PC-9 (cell line): ENCODE measurements at regions not wholly inside any gene's neighbourhood (a gene's known extent, or its start where the extent isn't known, plus 50 kb on each side); places are given as distances from the start of the nearest gene placed in this dataset.

Experiments used
- BruUV-seq: library from RNA; stranded (reverse); fragments of 400-500 nt; replicated peaks from 2 replicates; lab custom pipeline; 2021; lab: Mats Ljungman, UMichigan
- CTCF ChIA-PET: fragments of 300-600 bp; sonication (Branson Sonifier 250); formaldehyde crosslinking; loops from one replicate; lab custom pipeline; 2022; ENCODE audit warnings: antibody characterized with exemption; lab: Charles Lee
- POLR2A ChIA-PET: fragments of 300-600 bp; sonication (Branson Sonifier 250); formaldehyde crosslinking; loops from one replicate; lab custom pipeline; 2022; ENCODE audit warnings: antibody characterized with exemption; ENCODE audit not compliant: unreplicated experiment; lab: Charles Lee
- DNase-seq, 2 experiments: peaks; one replicate each; pipeline versions ENCODE4 v3.0.0 to v3.0.0-alpha.2; 2015 to 2022; ENCODE audit warnings: mixed read lengths in 1 of 2
- H2AFZ ChIP-seq: fragments of 200-600 bp; sonication (generic); 2 replicates; pipeline ENCODE4 v1.8.1; 2017; ENCODE audit warnings: antibody characterized with exemption
- H3F3A ChIP-seq: fragments of 200-600 bp; sonication (generic); 2 replicates; pipeline ENCODE4 v1.8.1; 2017; ENCODE audit warnings: antibody characterized with exemption, mild to moderate bottlenecking, low read depth; ENCODE audit not compliant: insufficient read depth
- H3K27ac ChIP-seq: fragments of 200-600 bp; sonication (generic); 2 replicates; pipeline ENCODE4 v1.6.1; 2016; ENCODE audit warnings: mixed run types
- H3K27me3 ChIP-seq: fragments of 200-600 bp; sonication (generic); 2 replicates; pipeline ENCODE4 v1.6.1; 2016; ENCODE audit warnings: low read depth, mixed run types; ENCODE audit not compliant: insufficient read depth
- H3K36me3 ChIP-seq: fragments of 200-600 bp; sonication (generic); 2 replicates; pipeline ENCODE4 v1.6.1; 2016; ENCODE audit warnings: low read depth, mixed run types
- H3K4me1 ChIP-seq: fragments of 200-600 bp; sonication (generic); replicated peaks from 2 replicates; pipeline ENCODE4 v1.6.1; 2016; ENCODE audit warnings: mixed run types; ENCODE audit not compliant: insufficient read depth
- H3K4me2 ChIP-seq: fragments of 200-600 bp; sonication (generic); 2 replicates; pipeline ENCODE4 v1.6.1; 2017; ENCODE audit warnings: mixed run types
- H3K4me3 ChIP-seq: fragments of 200-600 bp; sonication (generic); 2 replicates; pipeline ENCODE4 v1.6.1; 2016; ENCODE audit warnings: mixed run types
- H3K79me2 ChIP-seq: fragments of 200-600 bp; sonication (generic); 2 replicates; pipeline ENCODE4 v1.6.1; 2017; ENCODE audit warnings: low read depth, mixed run types
- H3K9me2 ChIP-seq: fragments of 200-600 bp; sonication (generic); 2 replicates; pipeline ENCODE4 v1.8.1; 2017; ENCODE audit warnings: mild to moderate bottlenecking; ENCODE audit not compliant: insufficient read depth
- H3K9me3 ChIP-seq: fragments of 200-600 bp; sonication (generic); 2 replicates; pipeline ENCODE4 v1.8.1; 2016; ENCODE audit warnings: low read depth; ENCODE audit not compliant: insufficient read depth
- H4K20me1 ChIP-seq: fragments of 200-600 bp; sonication (generic); 2 replicates; pipeline ENCODE4 v1.8.1; 2017; ENCODE audit not compliant: insufficient read depth
- CTCF ChIP-seq: fragments of 200-600 bp; sonication (generic); conservative IDR thresholded peaks from 2 replicates; pipeline ENCODE4 v1.6.1; 2017; ENCODE audit warnings: mixed run types, antibody characterized with exemption, mild to moderate bottlenecking, moderate library complexity
- EZH2 ChIP-seq: fragments of 200-600 bp; sonication (generic); IDR thresholded peaks from 2 replicates; pipeline ENCODE4 v1.8.0; 2017; ENCODE audit warnings: antibody characterized with exemption, low read depth
- intact Hi-C: fragments of 100-400 bp; cut with micrococcal nuclease; formaldehyde crosslinking; loops from one replicate; pipeline ENCODE4 v1.10.0; 2022; ENCODE audit not compliant: unreplicated experiment

DNA sequence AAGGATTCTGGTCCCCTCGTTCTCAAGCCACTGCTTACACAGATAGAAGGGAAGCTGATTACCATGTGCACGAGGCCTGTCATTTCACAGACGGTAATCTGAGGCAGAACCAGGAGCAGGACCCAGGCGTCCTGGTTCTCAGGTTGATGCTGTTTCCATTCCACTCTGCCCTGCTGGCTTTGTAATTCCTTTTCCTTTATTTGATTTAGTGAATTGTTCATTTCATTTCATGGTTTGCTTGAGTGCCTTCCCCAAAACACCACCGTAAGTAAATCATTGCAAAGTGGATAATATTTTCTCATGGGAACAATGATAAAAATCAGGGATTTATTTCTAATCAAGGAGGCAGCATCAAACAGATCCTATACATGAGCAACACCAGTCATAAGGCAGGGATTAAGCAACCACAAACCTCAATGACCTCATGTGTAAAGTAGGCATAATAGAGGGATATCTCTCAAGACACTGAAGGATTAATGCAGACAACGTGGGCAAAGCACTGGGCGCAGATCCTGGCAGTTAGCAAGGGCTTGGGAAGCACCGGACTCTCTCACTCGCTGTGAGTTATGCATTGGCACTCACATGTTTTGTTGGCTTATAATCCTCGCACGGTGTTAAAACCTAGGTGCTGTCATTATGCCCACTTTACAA, 229.5 kb upstream of the FOXQ1 start:
- no peak overlapping the region for H2AFZ ChIP-seq
- CTCF ChIA-PET = no interaction called here

GRCh38 chr6:1081551-1082284, 230.2 kb upstream of the FOXQ1 start:
- no peaks in the 10 kb centered on the region for H3K9me3 ChIP-seq
- H3K4me1 ChIP-seq = 0 out of 2 replicates have a peak, but pooled peaks cover 8% of the 10 kb centered on the region
- no peak overlapping the region for H2AFZ ChIP-seq
- H3K79me2 ChIP-seq = no peaks in the 10 kb centered on the region
- H4K20me1 ChIP-seq = no peaks in the 10 kb centered on the region
- ChIA-PET POLR2A (no interaction called here), CTCF (interaction anchor here (0.6 kb wide), 1 partner anchor 262 kb away, joined by 3 read pairs; no protein-coding TSS in a partner anchor)
- no peaks in the 10 kb centered on the region for H3K36me3 ChIP-seq
- TF ChIP-seq CTCF = no peak
- TF ChIP-seq EZH2 = no peak
- intact Hi-C loops = loop anchor here (1.0 kb wide), 1 partner anchor 231 kb away; the partner anchor contains the start of gene FOXQ1
- BruUV-seq = no TSS peak
- no peaks in the 10 kb centered on the region for H3K27me3 ChIP-seq
- no peaks in the 10 kb centered on the region for H3F3A ChIP-seq
- no peak overlapping the region for H3K27ac ChIP-seq
- no peaks in the 10 kb centered on the region for H3K9me2 ChIP-seq
- peak overlapping the region; percentile 27 for H3K4me2 ChIP-seq
- no peak for DNase-seq
- H3K4me3 ChIP-seq = no peak overlapping the region

More for the DNA sequence above, 229.5 kb upstream of the FOXQ1 start:
- peak in 1 of 2 experiments; percentile 51 for DNase-seq
- intact Hi-C loops = loop anchor here (1.0 kb wide), 1 partner anchor 230 kb away; the partner anchor contains the start of gene FOXQ1
- no peak overlapping the region for H3K27ac ChIP-seq
- H3K9me3 ChIP-seq = no peaks in the 10 kb centered on the region
- no peak overlapping the region for H3K4me3 ChIP-seq
- H3K36me3 ChIP-seq = no peaks in the 10 kb centered on the region
- TF ChIP-seq CTCF (no peak), EZH2 (no peak)
- H3K79me2 ChIP-seq = no peaks in the 10 kb centered on the region
- POLR2A ChIA-PET = no interaction called here
- no peaks in the 10 kb centered on the region for H3K27me3 ChIP-seq
- no peaks in the 10 kb centered on the region for H3F3A ChIP-seq
- no peaks in the 10 kb centered on the region for H4K20me1 ChIP-seq
- BruUV-seq = no TSS peak
- H3K4me2 ChIP-seq = peak overlapping the region; percentile 27; the same call in 1 of the 2 replicates
- H3K4me1 ChIP-seq = 0 out of 2 replicates have a peak, but pooled peaks cover 8% of the 10 kb centered on the region
- H3K9me2 ChIP-seq = no peaks in the 10 kb centered on the region

DNA sequence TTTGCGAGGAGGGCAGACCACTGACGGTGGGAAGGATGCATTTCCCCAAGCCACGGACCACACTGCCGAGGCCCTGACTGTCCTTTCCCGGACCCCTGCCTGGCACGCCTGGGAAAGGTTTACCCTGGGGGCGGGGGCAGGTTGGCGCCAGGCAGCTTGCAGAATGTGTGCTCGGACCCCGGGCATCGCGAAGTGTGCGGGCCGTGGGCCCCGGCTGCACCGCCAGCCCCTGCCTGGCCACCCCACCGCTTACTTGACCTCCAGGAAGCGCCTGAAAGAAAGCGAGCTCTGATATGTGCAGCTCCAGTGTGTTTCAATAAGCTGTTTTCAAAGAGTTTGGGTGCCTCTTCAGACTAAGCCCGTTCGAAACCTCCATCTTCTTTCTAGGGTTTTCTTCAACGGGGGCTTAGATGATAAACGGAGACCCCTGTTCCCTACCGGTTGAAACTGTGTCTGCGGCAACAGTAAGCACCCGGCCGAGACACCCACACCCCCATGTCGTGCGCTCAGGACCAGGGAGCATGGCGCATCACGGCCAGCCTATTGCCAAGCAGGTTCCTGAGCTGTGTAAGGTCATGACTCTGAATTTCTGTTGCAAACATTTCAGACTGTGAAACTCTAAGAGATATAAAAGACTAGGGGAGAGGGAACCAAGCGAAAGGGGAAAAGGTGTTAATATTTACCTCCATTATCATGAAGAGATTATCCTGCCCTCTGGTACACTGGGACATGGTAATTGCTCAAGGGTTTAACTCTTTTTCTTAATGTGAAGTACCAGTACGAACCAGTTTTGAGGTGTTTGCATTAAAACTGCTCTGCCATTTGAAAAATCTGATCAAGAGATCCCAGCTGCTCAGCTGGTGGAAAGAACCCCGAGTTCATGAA, 231.2 kb upstream of the FOXQ1 start:
- H3K79me2 ChIP-seq = no peaks in the 10 kb centered on the region
- H3K4me2 ChIP-seq = no peak overlapping the region
- H3K27me3 ChIP-seq = no peaks in the 10 kb centered on the region
- TF ChIP-seq EZH2 (no peak), CTCF (no peak)
- H3K9me2 ChIP-seq = no peaks in the 10 kb centered on the region
- intact Hi-C loops = no loop called here
- no peak overlapping the region for H3K4me3 ChIP-seq
- H3K9me3 ChIP-seq = no peaks in the 10 kb centered on the region
- no peaks in the 10 kb centered on the region for H3F3A ChIP-seq
- ChIA-PET POLR2A (interaction anchor here (0.7 kb wide), 1 partner anchor 45 kb away, joined by 3 read pairs; no protein-coding TSS in a partner anchor), CTCF (interaction anchor here (0.6 kb wide), 1 partner anchor 261 kb away, joined by 3 read pairs; no protein-coding TSS in a partner anchor)
- no peaks in the 10 kb centered on the region for H3K36me3 ChIP-seq
- no peak overlapping the region for H3K27ac ChIP-seq
- 0 out of 2 replicates have a peak, but pooled peaks cover 8% of the 10 kb centered on the region for H3K4me1 ChIP-seq
- H4K20me1 ChIP-seq = no peaks in the 10 kb centered on the region
- DNase-seq = no peak
- no peak overlapping the region for H2AFZ ChIP-seq
- no TSS peak for BruUV-seq
